Thymus (tissue), 11 donors: ENCODE measurements at regions not wholly inside any gene's neighbourhood (a gene's known extent, or its start where the extent isn't known, plus 50 kb on each side); places are given as distances from the start of the nearest gene placed in this dataset.

Experiments
- DNase-seq, 9 donors: peaks; one replicate each; pipeline ENCODE4 v3.0.0-alpha.2; 2013; ENCODE audit warnings: low spot score in 9 of 9, low read depth in 6 of 9, missing footprints in 1 of 9
- H3K27ac ChIP-seq, 2 donors: one replicate each; pipeline ENCODE4 v1.5.1; 2013; ENCODE audit warnings: control low read depth in 1 of 2, low read depth in 1 of 2, low read length in 1 of 2, mild to moderate bottlenecking in 1 of 2, moderate library complexity in 1 of 2
- H3K27me3 ChIP-seq, 2 donors: one replicate each; pipeline ENCODE4 v1.5.1; 2013; ENCODE audit warnings: low read length in 1 of 2; ENCODE audit not compliant: control insufficient read depth in 2 of 2, insufficient read depth in 1 of 2
- H3K36me3 ChIP-seq, 2 donors: one replicate each; pipeline ENCODE4 v1.5.1; 2013; ENCODE audit warnings: low read length in 1 of 2, mild to moderate bottlenecking in 1 of 2, moderate library complexity in 1 of 2; ENCODE audit not compliant: control insufficient read depth in 2 of 2, insufficient read depth in 2 of 2
- H3K4me1 ChIP-seq, 2 donors: one replicate each; pipeline ENCODE4 v1.5.1; 2013; ENCODE audit warnings: low read length in 2 of 2; ENCODE audit not compliant: control insufficient read depth in 2 of 2, insufficient read depth in 2 of 2
- H3K4me3 ChIP-seq, 2 donors: one replicate each; pipeline ENCODE4 v1.5.1; 2013; ENCODE audit warnings: low read length in 2 of 2, control low read depth in 1 of 2, mild to moderate bottlenecking in 1 of 2
- H3K9me3 ChIP-seq, 2 donors: one replicate each; pipeline ENCODE4 v1.5.1; 2013; ENCODE audit warnings: low read length in 1 of 2, mild to moderate bottlenecking in 1 of 2; ENCODE audit not compliant: control insufficient read depth in 2 of 2, insufficient read depth in 1 of 2
- WGBS: extraction: QIAGEN DNeasy Blood & Tissue Kit; methylation state at CpG from one replicate; pipeline ENCODE4 v1.1.7; 2013; 5-methylcytosine and 5-hydroxymethylcytosine counted together
- donor health status: healthy.

DNA sequence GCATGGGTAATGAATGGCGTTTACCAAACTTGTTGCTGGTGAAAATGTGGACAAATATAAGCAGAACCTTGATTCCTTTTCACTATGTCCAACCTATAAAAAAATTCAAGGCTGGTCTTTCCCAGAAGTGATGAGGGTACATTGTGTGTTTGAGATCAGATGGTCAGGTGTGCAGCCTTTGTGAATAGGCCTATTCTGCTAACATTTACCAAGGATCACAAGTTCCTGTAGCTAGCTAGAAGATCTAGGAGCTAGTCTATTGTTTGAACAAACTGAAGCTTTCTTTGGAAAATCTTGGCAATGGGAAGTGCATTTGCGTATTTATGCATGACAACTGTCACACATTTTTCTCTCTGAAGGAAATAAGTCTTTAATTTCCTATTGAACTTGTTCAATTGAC, 489.6 kb downstream of the KLF5 start:
- Histone ChIP-seq H3K36me3 (no peaks in the 10 kb centered on the region), H3K4me3 (no peak overlapping the region), H3K9me3 (no peaks in the 10 kb centered on the region), H3K4me1 (no peaks in the 10 kb centered on the region), H3K27ac (no peak overlapping the region), H3K27me3 (no peaks in the 10 kb centered on the region)
- DNase-seq: no peak
- WGBS: 94% methylated on average over 2 of the region's 2 CpGs

- H3K4me3 ChIP-seq: no peak overlapping the region
- H3K27ac ChIP-seq: no peak overlapping the region
- DNase-seq: no peak
- no peaks in the 10 kb centered on the region for H3K27me3 ChIP-seq
- no peaks in the 10 kb centered on the region for H3K36me3 ChIP-seq
- no peaks in the 10 kb centered on the region for H3K4me1 ChIP-seq
- no peaks in the 10 kb centered on the region for H3K9me3 ChIP-seq
- WGBS: 94% methylated on average over 1 of the region's 1 CpG
Observed at GRCh38 chr13:73547239-73547638, 488.4 kb downstream of the KLF5 start.

DNA sequence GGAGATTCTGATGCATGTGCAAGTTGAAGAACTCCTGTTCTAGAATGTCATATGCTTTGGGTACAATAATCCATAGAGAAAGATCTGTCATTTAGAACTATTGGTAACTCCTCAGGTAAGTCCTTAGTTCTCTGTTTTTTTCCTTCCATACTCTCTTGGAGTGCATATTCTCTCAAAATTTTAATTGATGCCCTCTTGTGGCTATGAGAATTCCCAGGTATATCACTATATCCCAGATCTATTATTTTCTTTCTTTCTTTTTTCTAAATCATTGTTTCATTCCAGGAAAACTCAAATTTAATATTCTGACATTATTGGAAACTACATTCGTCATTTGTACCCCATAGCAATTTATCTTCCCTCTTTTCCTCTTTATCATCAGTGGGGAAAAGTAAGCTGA, 485.4 kb downstream of the KLF5 start:
- no peak for DNase-seq
- WGBS: 98% methylated on average over 1 of the region's 1 CpG
- no peaks in the 10 kb centered on the region for H3K4me1 ChIP-seq

DNA sequence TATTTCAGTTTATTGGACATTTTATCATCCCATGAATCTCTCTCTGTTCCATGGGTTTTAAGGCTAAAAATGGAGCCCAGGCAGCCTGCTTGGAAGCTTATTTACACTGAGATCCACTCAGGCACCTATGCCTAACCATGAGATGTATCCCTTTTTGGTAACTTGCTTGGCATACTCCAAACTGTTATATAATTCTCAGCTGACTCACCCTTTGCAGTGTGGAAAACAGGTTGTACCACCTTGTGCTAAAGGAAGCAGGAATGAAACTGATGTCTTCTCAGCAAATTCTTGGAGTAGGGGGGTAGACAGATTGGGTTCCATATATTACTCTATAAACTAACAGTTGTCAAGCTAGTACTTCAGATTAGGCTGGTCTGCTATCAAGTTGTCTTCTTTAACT, 483.6 kb downstream of the KLF5 start:
- DNase-seq: no peak
- H3K4me3 ChIP-seq: no peak overlapping the region
- no peaks in the 10 kb centered on the region for H3K36me3 ChIP-seq
- H3K27me3 ChIP-seq: no peaks in the 10 kb centered on the region
- H3K27ac ChIP-seq: no peak overlapping the region
- H3K9me3 ChIP-seq: no peaks in the 10 kb centered on the region
- no peaks in the 10 kb centered on the region for H3K4me1 ChIP-seq

More for the DNA sequence above, 485.4 kb downstream of the KLF5 start:
- Histone ChIP-seq H3K9me3 (no peaks in the 10 kb centered on the region), H3K4me3 (no peak overlapping the region), H3K36me3 (no peaks in the 10 kb centered on the region), H3K27me3 (no peaks in the 10 kb centered on the region), H3K27ac (no peak overlapping the region)

GRCh38 chr13:73536865-73537264, 478.1 kb downstream of the KLF5 start:
- WGBS: 94% methylated on average over 4 of the region's 4 CpGs
- Histone ChIP-seq H3K4me3 (no peak overlapping the region), H3K4me1 (no peaks in the 10 kb centered on the region), H3K36me3 (no peaks in the 10 kb centered on the region), H3K27ac (no peak overlapping the region), H3K27me3 (no peaks in the 10 kb centered on the region), H3K9me3 (no peaks in the 10 kb centered on the region)
- DNase-seq: no peak

DNA sequence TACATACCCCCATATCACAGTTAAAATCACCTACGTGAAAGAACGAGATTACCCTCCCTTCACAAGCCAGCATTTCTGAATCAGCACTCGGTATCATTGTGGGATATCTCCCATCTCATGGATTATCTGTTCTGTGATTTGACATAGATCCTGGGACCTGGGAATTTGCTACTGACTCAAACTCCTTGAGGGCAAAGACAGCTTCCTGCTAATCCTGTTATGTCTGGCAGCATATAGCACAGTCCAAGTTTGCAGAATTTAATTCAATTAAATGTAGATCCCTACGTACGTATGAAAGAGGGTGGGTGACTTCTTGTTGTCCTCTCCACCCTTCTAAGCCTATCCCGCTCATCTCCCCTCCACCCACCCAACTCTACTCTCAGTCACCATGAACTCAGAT, 476.5 kb downstream of the KLF5 start:
- no peak for DNase-seq
- 98% methylated on average over 6 of the region's 6 CpGs for WGBS
- Histone ChIP-seq H3K27me3 (no peaks in the 10 kb centered on the region), H3K27ac (no peak overlapping the region), H3K4me1 (no peaks in the 10 kb centered on the region), H3K36me3 (no peaks in the 10 kb centered on the region), H3K9me3 (no peaks in the 10 kb centered on the region), H3K4me3 (no peak overlapping the region)

GRCh38 chr13:73532987-73533510, 474.2 kb downstream of the KLF5 start:
- H3K4me1 ChIP-seq: no peaks in the 10 kb centered on the region
- H3K4me3 ChIP-seq: no peak overlapping the region
- H3K27ac ChIP-seq: no peak overlapping the region
- 95% methylated on average over 2 of the region's 2 CpGs for WGBS
- H3K36me3 ChIP-seq: no peaks in the 10 kb centered on the region
- H3K9me3 ChIP-seq: no peaks in the 10 kb centered on the region
- no peaks in the 10 kb centered on the region for H3K27me3 ChIP-seq
- no peak for DNase-seq

DNA sequence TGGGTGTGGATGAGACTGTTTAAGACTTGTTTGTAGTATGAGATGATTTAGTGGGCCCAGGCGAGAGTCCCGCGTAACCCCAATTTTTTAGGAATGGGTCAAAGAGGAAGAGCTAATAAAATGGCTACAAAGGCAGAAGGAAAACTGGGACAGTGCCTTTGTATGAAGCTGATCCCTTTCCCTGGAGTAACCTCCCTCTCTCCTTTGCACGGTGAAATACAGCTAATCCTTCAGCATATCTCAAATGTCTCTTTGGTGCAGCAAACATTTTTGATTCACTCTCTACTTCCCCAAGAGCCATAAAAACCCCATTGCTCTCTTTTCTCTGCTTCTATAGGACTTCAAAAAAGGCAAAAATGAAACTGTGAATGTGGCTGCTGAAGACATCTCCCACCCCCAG, 473.8 kb downstream of the KLF5 start:
- no peak for DNase-seq
- H3K27ac ChIP-seq: no peak overlapping the region
- H3K27me3 ChIP-seq: no peaks in the 10 kb centered on the region
- no peaks in the 10 kb centered on the region for H3K36me3 ChIP-seq
- H3K4me3 ChIP-seq: no peak overlapping the region
- 99% methylated on average over 4 of the region's 4 CpGs for WGBS
- H3K9me3 ChIP-seq: no peaks in the 10 kb centered on the region
- H3K4me1 ChIP-seq: no peaks in the 10 kb centered on the region

- Histone ChIP-seq H3K4me3 (no peak overlapping the region), H3K27me3 (no peaks in the 10 kb centered on the region), H3K9me3 (no peaks in the 10 kb centered on the region), H3K4me1 (no peaks in the 10 kb centered on the region), H3K27ac (no peak overlapping the region), H3K36me3 (no peaks in the 10 kb centered on the region)
- 96% methylated on average over 8 of the region's 9 CpGs for WGBS
- DNase-seq: no peak
Observed at GRCh38 chr13:73531014-73531413, 472.2 kb downstream of the KLF5 start.

- no peaks in the 10 kb centered on the region for H3K36me3 ChIP-seq
- no peak for DNase-seq
Observed at GRCh38 chr13:73522937-73523336, 464.1 kb downstream of the KLF5 start.

More at GRCh38 chr13:73522937-73523336, 464.1 kb downstream of the KLF5 start:
- 98% methylated on average over 10 of the region's 10 CpGs for WGBS
- Histone ChIP-seq H3K27ac (no peak overlapping the region), H3K9me3 (no peaks in the 10 kb centered on the region), H3K4me3 (no peak overlapping the region), H3K27me3 (no peaks in the 10 kb centered on the region), H3K4me1 (no peaks in the 10 kb centered on the region)
